LNCAP (cell line): ENCODE measurements at regions not wholly inside any gene's neighbourhood (a gene's known extent, or its start where the extent isn't known, plus 50 kb on each side); places are given as distances from the start of the nearest gene placed in this dataset.

Experiments
- CTCF ChIP-seq: fragments of 450-650 bp; IDR thresholded peaks from 2 replicates; pipeline ENCODE4 v1.5.1; 2017; ENCODE audit warnings: mild to moderate bottlenecking

- TF ChIP-seq CTCF, result no peak
Observed at GRCh38 chr7:10308276-10308675, 665.4 kb upstream of the PHF14 start.

GRCh38 chr7:10312942-10313341 lies 660.7 kb upstream of the PHF14 start:
- TF ChIP-seq CTCF, result no peak

DNA sequence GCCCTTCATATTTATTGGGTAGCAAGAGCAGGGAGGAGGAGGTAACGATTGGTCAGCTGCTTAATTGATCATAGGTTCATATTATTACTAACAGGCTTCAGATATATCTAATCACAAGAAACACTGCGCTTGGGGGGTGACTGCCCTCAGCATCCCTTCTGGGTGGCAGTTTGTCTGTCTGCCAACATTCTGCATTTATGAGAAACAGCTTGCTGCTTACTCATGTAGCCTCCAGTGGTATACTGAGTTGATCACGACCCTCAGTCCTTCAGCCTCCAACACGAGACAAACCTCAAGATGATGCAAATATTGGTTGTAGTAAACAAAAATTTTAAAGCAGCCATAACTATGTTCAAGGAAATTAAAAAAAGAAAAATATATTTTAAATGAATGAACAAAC lies 657.8 kb upstream of the PHF14 start:
- TF ChIP-seq CTCF, result no peak

- no peak for TF ChIP-seq CTCF
Observed at GRCh38 chr7:10316488-10316887, 657.2 kb upstream of the PHF14 start.

GRCh38 chr7:10325395-10325794 lies 648.3 kb upstream of the PHF14 start:
- no peak for TF ChIP-seq CTCF

- no peak for TF ChIP-seq CTCF
Observed at GRCh38 chr7:10343108-10343507, 630.6 kb upstream of the PHF14 start.

DNA sequence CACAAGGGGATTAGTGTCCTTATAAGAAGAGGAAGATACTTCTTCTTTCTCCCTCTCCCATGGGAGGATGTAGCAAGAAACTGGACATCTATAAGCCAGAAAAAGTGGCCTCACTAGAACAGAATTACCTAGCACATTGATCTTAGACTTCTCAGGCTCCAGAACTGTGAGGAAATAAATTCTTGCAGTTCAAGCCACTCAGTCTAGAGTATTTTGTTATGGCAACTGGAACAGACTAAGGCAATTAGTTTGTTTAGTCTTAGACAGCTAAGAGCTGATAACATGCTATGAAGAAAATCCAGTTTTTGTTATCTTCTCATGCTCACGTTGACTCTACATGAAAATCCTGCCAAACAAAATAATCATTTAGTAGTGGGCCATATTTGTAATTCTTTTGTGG lies 627.6 kb upstream of the PHF14 start:
- no peak for TF ChIP-seq CTCF

DNA sequence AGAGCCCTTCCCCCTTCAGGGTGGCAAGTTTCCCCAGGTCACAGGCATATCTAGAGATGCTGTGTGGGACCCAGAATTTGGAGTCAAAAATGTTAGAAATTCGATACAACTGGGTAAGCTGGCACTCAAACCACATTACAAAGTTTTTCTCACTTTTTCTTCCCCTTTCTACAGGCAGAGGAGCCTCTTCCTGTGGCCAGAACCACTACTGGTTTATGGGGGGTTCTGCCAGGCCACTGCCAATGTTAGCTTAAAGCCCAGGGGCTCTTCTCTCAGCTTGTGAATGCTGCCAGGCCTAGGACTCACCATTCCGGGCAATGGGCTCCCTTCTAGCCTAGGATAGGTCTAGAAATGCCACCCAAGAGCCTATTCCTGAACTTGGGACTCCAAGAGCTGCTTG lies 617.9 kb upstream of the PHF14 start:
- TF ChIP-seq CTCF, result no peak
